Endothelial cell (in vitro differentiated cells): ENCODE measurements at regions not wholly inside any gene's neighbourhood (a gene's known extent, or its start where the extent isn't known, plus 50 kb on each side); places are given as distances from the start of the nearest gene placed in this dataset.

Experiments used
- DNase-seq: peaks from one replicate; pipeline ENCODE4 v3.0.0; 2021; ENCODE audit warnings: low spot score
- H3K27ac Mint-ChIP-seq: one replicate; pipeline ENCODE4 v1.8.0; 2021; ENCODE audit warnings: mixed read lengths, inconsistent platforms; ENCODE audit not compliant: unreplicated experiment
- H3K27me3 Mint-ChIP-seq: one replicate; pipeline ENCODE4 v1.8.0; 2021; ENCODE audit warnings: mild to moderate bottlenecking, moderate library complexity, mixed read lengths, inconsistent platforms; ENCODE audit not compliant: unreplicated experiment
- H3K36me3 Mint-ChIP-seq: one replicate; pipeline ENCODE4 v1.8.0; 2021; ENCODE audit warnings: mild to moderate bottlenecking, low read depth, mixed read lengths, inconsistent platforms; ENCODE audit not compliant: unreplicated experiment
- H3K4me1 Mint-ChIP-seq: one replicate; pipeline ENCODE4 v1.8.0; 2021; ENCODE audit warnings: mild to moderate bottlenecking, mixed read lengths, inconsistent platforms; ENCODE audit not compliant: unreplicated experiment
- H3K4me3 Mint-ChIP-seq: one replicate; pipeline ENCODE4 v1.8.0; 2021; ENCODE audit warnings: mild to moderate bottlenecking, mixed read lengths, inconsistent platforms; ENCODE audit not compliant: unreplicated experiment
- H3K9me3 Mint-ChIP-seq: one replicate; pipeline ENCODE4 v1.8.0; 2021; ENCODE audit warnings: mixed read lengths, inconsistent platforms; ENCODE audit not compliant: unreplicated experiment
- TF ChIP-seq, protein P1 (sequence below): fragments of 200-600 bp; sonication (generic); IDR thresholded peaks from one replicate; pipeline ENCODE4 v1.5.0; 2021; ENCODE audit warnings: antibody characterized with exemption; ENCODE audit not compliant: unreplicated experiment

DNA sequence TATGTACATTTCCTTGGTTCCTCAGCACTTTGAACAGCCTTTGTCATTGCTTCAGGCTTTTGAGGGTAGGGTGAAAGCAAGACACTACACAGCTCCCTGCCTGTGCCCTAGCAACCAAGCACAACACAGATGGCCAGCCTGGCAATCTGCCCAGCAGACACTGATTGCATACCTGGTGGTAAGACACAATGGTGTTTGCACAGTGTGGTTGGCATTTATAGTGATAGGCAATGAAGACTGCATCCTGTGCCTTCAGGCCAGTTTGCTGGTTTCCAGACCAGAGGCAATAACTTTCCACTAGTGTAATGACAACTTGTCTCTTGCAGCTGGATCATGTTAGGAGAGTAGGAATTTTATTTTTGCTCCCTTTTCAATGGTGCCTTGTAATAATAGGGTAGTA is 144.5 kb upstream of the TNC start:
- H3K4me3 Mint-ChIP-seq: no peak overlapping the region
- H3K27me3 Mint-ChIP-seq: peaks cover 1% of the 10 kb centered on the region
- no peaks in the 10 kb centered on the region for H3K9me3 Mint-ChIP-seq
- TF ChIP-seq, protein P1, sequence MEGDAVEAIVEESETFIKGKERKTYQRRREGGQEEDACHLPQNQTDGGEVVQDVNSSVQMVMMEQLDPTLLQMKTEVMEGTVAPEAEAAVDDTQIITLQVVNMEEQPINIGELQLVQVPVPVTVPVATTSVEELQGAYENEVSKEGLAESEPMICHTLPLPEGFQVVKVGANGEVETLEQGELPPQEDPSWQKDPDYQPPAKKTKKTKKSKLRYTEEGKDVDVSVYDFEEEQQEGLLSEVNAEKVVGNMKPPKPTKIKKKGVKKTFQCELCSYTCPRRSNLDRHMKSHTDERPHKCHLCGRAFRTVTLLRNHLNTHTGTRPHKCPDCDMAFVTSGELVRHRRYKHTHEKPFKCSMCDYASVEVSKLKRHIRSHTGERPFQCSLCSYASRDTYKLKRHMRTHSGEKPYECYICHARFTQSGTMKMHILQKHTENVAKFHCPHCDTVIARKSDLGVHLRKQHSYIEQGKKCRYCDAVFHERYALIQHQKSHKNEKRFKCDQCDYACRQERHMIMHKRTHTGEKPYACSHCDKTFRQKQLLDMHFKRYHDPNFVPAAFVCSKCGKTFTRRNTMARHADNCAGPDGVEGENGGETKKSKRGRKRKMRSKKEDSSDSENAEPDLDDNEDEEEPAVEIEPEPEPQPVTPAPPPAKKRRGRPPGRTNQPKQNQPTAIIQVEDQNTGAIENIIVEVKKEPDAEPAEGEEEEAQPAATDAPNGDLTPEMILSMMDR: no peak
- no peaks in the 10 kb centered on the region for H3K4me1 Mint-ChIP-seq
- H3K27ac Mint-ChIP-seq: no peak overlapping the region
- no peak for DNase-seq
- no peaks in the 10 kb centered on the region for H3K36me3 Mint-ChIP-seq

- TF ChIP-seq, protein P1: no peak
- Mint-ChIP-seq H3K36me3 (no peaks in the 10 kb centered on the region), H3K4me3 (no peak overlapping the region), H3K9me3 (no peaks in the 10 kb centered on the region), H3K4me1 (no peaks in the 10 kb centered on the region), H3K27ac (no peak overlapping the region), H3K27me3 (peaks cover 1% of the 10 kb centered on the region)
- no peak for DNase-seq
These were observed 145.0 kb upstream of the TNC start for GRCh38 chr9:115262952-115263351.

GRCh38 chr9:115263371-115264075 is 145.6 kb upstream of the TNC start:
- Mint-ChIP-seq H3K27ac (no peak overlapping the region), H3K36me3 (no peaks in the 10 kb centered on the region), H3K4me3 (no peak overlapping the region), H3K9me3 (no peaks in the 10 kb centered on the region), H3K4me1 (no peaks in the 10 kb centered on the region), H3K27me3 (peaks cover 1% of the 10 kb centered on the region)
- DNase-seq: no peak
- TF ChIP-seq, protein P1: no peak

DNA sequence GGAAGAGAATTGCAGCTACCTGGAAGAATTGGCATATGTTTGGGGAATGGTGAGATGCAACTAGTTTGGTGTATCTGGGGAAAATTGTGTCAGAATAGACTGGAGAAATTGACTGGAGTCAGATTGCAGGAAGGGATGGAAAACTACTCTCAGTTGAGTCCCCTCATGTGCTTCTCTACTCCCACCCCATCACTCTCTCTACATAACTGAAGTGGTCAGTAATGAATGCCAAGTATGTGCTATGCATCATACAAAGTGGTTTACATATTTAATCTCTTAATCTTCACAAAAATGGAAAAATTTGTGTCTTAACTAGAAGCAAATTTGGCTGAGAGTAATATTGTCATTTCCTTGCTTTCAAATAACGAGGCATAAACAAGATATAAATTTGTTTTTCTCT is 146.4 kb upstream of the TNC start:
- Mint-ChIP-seq H3K36me3 (no peaks in the 10 kb centered on the region), H3K27me3 (peaks cover 1% of the 10 kb centered on the region), H3K4me3 (no peak overlapping the region), H3K9me3 (no peaks in the 10 kb centered on the region), H3K4me1 (no peaks in the 10 kb centered on the region), H3K27ac (no peak overlapping the region)
- DNase-seq: no peak
- TF ChIP-seq, protein P1: no peak

DNA sequence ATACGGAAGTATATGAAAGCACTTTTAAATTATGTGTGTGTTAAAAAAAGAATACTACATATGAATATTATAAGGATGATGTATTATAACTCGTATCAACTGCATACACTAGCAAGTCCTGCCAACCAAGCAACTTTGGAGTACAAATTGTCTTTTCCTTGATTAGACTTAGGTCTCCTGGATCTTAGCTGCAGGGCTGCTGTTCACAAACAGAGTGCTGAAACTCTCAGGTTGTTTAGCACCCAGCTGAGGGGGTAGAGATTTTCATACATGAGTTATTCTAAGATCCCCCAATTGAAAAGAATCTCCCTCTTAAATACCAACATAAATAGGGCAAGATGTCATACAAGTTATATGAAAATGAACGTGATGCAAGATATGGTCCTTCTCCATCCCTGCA is 149.8 kb upstream of the TNC start:
- H3K27ac Mint-ChIP-seq: no peak overlapping the region
- H3K27me3 Mint-ChIP-seq: peaks cover 1% of the 10 kb centered on the region
- H3K9me3 Mint-ChIP-seq: no peaks in the 10 kb centered on the region
- TF ChIP-seq, protein P1: no peak
- DNase-seq: no peak
- no peaks in the 10 kb centered on the region for H3K36me3 Mint-ChIP-seq
- no peak overlapping the region for H3K4me3 Mint-ChIP-seq
- no peaks in the 10 kb centered on the region for H3K4me1 Mint-ChIP-seq
